GM12878 (cell line): ENCODE measurements at regions not wholly inside any gene's neighbourhood (a gene's known extent, or its start where the extent isn't known, plus 50 kb on each side); places are given as distances from the start of the nearest gene placed in this dataset.

Experiments used
- ATAC-seq: fragments of 200-7000 bp; cut with Tn5 transposase; 3 replicates; pipeline ENCODE4 v1.9.1; 2020; ENCODE audit warnings: mild to moderate bottlenecking, moderate library complexity
- BruUV-seq: library from RNA; stranded (reverse); fragments of 400-500 nt; replicated peaks from 2 replicates; lab custom pipeline; 2021; lab: Mats Ljungman, UMichigan
- CTCF ChIA-PET: fragments of 300-600 bp; sonication (Branson Sonifier 250); formaldehyde crosslinking; extraction: SDS; loops from one replicate; lab custom pipeline; 2021; ENCODE audit warnings: inconsistent platforms; lab: Yijun Ruan, JAX
- POLR2A ChIA-PET: fragments of 350-600 bp; formaldehyde crosslinking; extraction: SDS; loops from one replicate; lab custom pipeline; 2021; ENCODE audit warnings: inconsistent platforms; lab: Charles Lee
- RAD21 ChIA-PET: fragments of 300-600 bp; sonication (Branson Sonifier 250); formaldehyde crosslinking; loops from one replicate; lab custom pipeline; 2023; ENCODE audit warnings: antibody characterized with exemption; ENCODE audit not compliant: unreplicated experiment; lab: Charles Lee
- SMC1A ChIA-PET: fragments of 300-600 bp; sonication (Branson Sonifier 250); formaldehyde crosslinking; loops from one replicate; lab custom pipeline; 2023; ENCODE audit not compliant: unreplicated experiment, uncharacterized antibody; lab: Charles Lee
- DNase-seq: peaks from one replicate; pipeline ENCODE4 v3.0.0-alpha.2; 2011; ENCODE audit warnings: low read depth, low spot score
- FAIRE-seq: peaks from 3 replicates; lab custom pipeline; 2011; peaks lifted over from hg19 to GRCh38; lab: Jason Lieb, UNC
- H2AFZ ChIP-seq: 2 replicates; pipeline ENCODE4 v1.6.0; 2011; ENCODE audit warnings: low read depth, low read length, control low read depth; ENCODE audit not compliant: control insufficient read depth
- H3K27ac ChIP-seq: 2 replicates; pipeline ENCODE4 v1.5.1; 2011; ENCODE audit warnings: control low read depth; ENCODE audit not compliant: control insufficient read depth, insufficient read depth
- H3K27me3 ChIP-seq, 2 experiments: replicated peaks in 1 of 2; 2 replicates each; pipeline versions ENCODE4 v1.6.0 to v1.6.1; 2011; ENCODE audit warnings: low read length in 1 of 2; ENCODE audit not compliant: control insufficient read depth in 2 of 2, insufficient read depth in 2 of 2
- H3K36me3 ChIP-seq, 2 experiments: 2 replicates each; pipeline ENCODE4 v1.5.1; 2011; ENCODE audit warnings: low read length in 1 of 2; ENCODE audit not compliant: control insufficient read depth in 2 of 2, insufficient read depth in 2 of 2
- H3K4me1 ChIP-seq: 2 replicates; pipeline ENCODE4 v1.6.1; 2011; ENCODE audit warnings: mild to moderate bottlenecking, low read length, moderate library complexity, mixed read lengths; ENCODE audit not compliant: control insufficient read depth, insufficient read depth
- H3K4me2 ChIP-seq: 2 replicates; pipeline ENCODE4 v1.6.0; 2011; ENCODE audit warnings: control low read depth; ENCODE audit not compliant: control insufficient read depth, insufficient read depth
- H3K4me3 ChIP-seq: fragments of 200-600 bp; sonication (generic); 2 replicates; pipeline ENCODE4 v1.5.1; 2016
- H3K79me2 ChIP-seq: 2 replicates; pipeline ENCODE4 v1.6.0; 2011; ENCODE audit warnings: low read length; ENCODE audit not compliant: control insufficient read depth, insufficient read depth
- H3K9ac ChIP-seq: 2 replicates; pipeline ENCODE4 v1.8.0; 2011; ENCODE audit warnings: low read length, control low read depth, mixed read lengths; ENCODE audit not compliant: control insufficient read depth, insufficient read depth
- H3K9me3 ChIP-seq: replicated peaks from 3 replicates; pipeline ENCODE4 v1.5.1; 2011; ENCODE audit warnings: mild to moderate bottlenecking, low read length; ENCODE audit not compliant: control insufficient read depth, insufficient read depth
- H4K20me1 ChIP-seq: 2 replicates; pipeline ENCODE4 v1.6.0; 2011; ENCODE audit not compliant: control insufficient read depth, insufficient read depth
- ATF3 ChIP-seq: IDR thresholded peaks from 2 replicates; pipeline ENCODE4 v1.6.1; 2011; ENCODE audit warnings: low read depth, mild to moderate bottlenecking, low read length, moderate library complexity, borderline replicate concordance; ENCODE audit errors: extremely low read depth
- CHD2 ChIP-seq: IDR thresholded peaks from 2 replicates; pipeline ENCODE4 v1.6.1; 2011; ENCODE audit warnings: low read depth, low read length, improper control_type of control experiment, borderline replicate concordance
- HDGF ChIP-seq: fragments of 450-650 bp; IDR thresholded peaks from 2 replicates; pipeline ENCODE4 v1.6.1; 2016; ENCODE audit warnings: antibody characterized with exemption
- IKZF2 ChIP-seq, 2 experiments: fragments of 450-650 bp; IDR thresholded peaks; 2 replicates each; pipeline ENCODE4 v1.6.1; 2017; ENCODE audit warnings: mild to moderate bottlenecking in 2 of 2, moderate library complexity in 2 of 2
- JUND ChIP-seq: IDR thresholded peaks from 2 replicates; pipeline ENCODE4 v1.6.1; 2012; ENCODE audit warnings: low read depth, mild to moderate bottlenecking, low read length, improper control_type of control experiment, moderate library complexity
- MXI1 ChIP-seq: fragments of 150-350 bp; IDR thresholded peaks from 2 replicates; pipeline ENCODE4 v1.6.1; 2011; ENCODE audit warnings: low read depth, mild to moderate bottlenecking, inconsistent platforms, low read length, improper control_type of control experiment
- MYB ChIP-seq: fragments of 150-350 bp; IDR thresholded peaks from 2 replicates; pipeline ENCODE4 v1.6.1; 2014; ENCODE audit warnings: mild to moderate bottlenecking, low read depth, low read length, borderline replicate concordance
- NR2C1 ChIP-seq: fragments of 450-650 bp; IDR thresholded peaks from 2 replicates; pipeline ENCODE4 v1.6.1; 2017; ENCODE audit warnings: antibody characterized with exemption, mild to moderate bottlenecking, moderate library complexity
- TARDBP ChIP-seq: IDR thresholded peaks from 2 replicates; pipeline ENCODE4 v1.6.1; 2016; ENCODE audit warnings: borderline replicate concordance
- TCF7 ChIP-seq: IDR thresholded peaks from 2 replicates; pipeline ENCODE4 v1.6.1; 2014; ENCODE audit warnings: antibody characterized with exemption, borderline replicate concordance
- ZBTB11 ChIP-seq: fragments of 450-650 bp; formaldehyde crosslinking; IDR thresholded peaks from 2 replicates; pipeline ENCODE4 v1.5.0; 2022; ENCODE audit warnings: mild to moderate bottlenecking, missing genetic modification characterization
- ZNF207 ChIP-seq: fragments of 450-650 bp; IDR thresholded peaks from 2 replicates; pipeline ENCODE4 v1.6.1; 2014; ENCODE audit warnings: antibody characterized with exemption, mild to moderate bottlenecking, borderline replicate concordance
- ZNF217 ChIP-seq: fragments of 450-650 bp; IDR thresholded peaks from 2 replicates; pipeline ENCODE4 v1.6.1; 2017; ENCODE audit warnings: antibody characterized with exemption, mild to moderate bottlenecking
- ZNF622 ChIP-seq: fragments of 450-650 bp; IDR thresholded peaks from 2 replicates; pipeline ENCODE4 v1.6.1; 2017; ENCODE audit warnings: mild to moderate bottlenecking, inconsistent platforms
- WGBS: methylation state at CpG from one replicate; pipeline ENCODE4 v1.1.6; 2016; ENCODE audit warnings: low lambda C conversion rate; ENCODE audit not compliant: insufficient replicate concordance, insufficient coverage; ENCODE audit errors: missing lambda C conversion rate; 5-methylcytosine and 5-hydroxymethylcytosine counted together
- in situ Hi-C: fragments of 300-500 bp; cut with MboI; formaldehyde crosslinking; loops from 9 replicates; pipeline ENCODE4 v1.14.3; 2018; ENCODE audit warnings: mixed read lengths
- intact Hi-C: fragments of 100-400 bp; cut with micrococcal nuclease; formaldehyde crosslinking; loops from one replicate; pipeline ENCODE4 v1.14.2; 2022; ENCODE audit not compliant: unreplicated experiment
- TF ChIP-seq, protein P1 (sequence below): IDR thresholded peaks from 2 replicates; pipeline ENCODE4 v1.6.1; 2012; ENCODE audit warnings: improper control_type of control experiment, low read depth, low read length; ENCODE audit not compliant: insufficient replicate concordance

- TF ChIP-seq MYB (no peak), ATF3 (no peak), NR2C1 (no peak)
These were observed 1099.3 kb downstream of the SOCS6 start (continued) for GRCh38 chr18:71388148-71388547.

DNA sequence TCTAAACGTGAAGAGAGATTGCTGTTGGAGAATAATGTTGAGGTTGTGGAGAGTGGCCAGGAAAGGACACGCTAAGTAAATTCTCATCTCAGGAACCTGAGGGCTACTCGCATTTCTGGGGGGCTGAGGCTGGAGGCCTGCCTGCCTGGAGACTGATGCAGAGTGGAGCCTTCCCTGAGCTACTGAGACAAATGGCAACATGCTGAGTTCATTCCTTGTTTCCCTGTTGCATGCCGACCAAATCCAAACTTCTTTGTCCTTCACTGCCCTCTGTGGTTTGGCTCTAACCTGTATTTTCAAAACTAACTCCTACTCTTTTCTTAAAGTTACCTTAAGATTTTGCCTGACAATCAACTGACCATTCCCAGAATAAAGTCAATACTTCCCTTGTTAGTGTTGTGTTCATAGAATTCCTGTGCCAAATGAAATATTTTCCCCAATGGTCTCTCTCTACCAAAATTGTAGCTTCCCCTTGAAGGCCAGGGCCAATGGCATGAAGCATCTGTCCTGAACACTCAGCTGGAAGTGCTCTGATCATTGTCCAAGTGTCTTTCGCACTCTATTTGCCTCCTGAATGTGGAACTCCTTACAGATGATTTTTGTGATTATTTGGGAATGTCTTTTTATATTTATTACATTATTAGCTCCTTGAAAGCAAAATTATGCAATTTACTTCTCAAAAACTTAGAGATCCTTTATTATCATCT is 1085.6 kb downstream of the SOCS6 start:
- H4K20me1 ChIP-seq = no peaks in the 10 kb centered on the region
- H3K27ac ChIP-seq = no peak overlapping the region
- no peak for DNase-seq
- no peak overlapping the region for H3K9ac ChIP-seq
- no peak overlapping the region for H2AFZ ChIP-seq
- no peaks in the 10 kb centered on the region for H3K79me2 ChIP-seq
- H3K4me3 ChIP-seq = no peak overlapping the region
- H3K36me3 ChIP-seq = no peaks in the 10 kb centered on the region
- CTCF ChIA-PET = interaction anchor here (0.7 kb wide), 1 partner anchor 480 kb away, joined by 3 read pairs; no protein-coding TSS in a partner anchor
- SMC1A ChIA-PET = interaction anchor here (0.6 to 1.0 kb wide), 2 partner anchors 242 to 433 kb away, joined by 3 read pairs; no protein-coding TSS in a partner anchor
- WGBS = 18% methylated on average over 5 of the region's 5 CpGs
- BruUV-seq = no TSS peak
- intact Hi-C loops = no loop called here
- in situ Hi-C loops = no loop called here
- RAD21 ChIA-PET = no interaction called here
- POLR2A ChIA-PET = no interaction called here
- H3K4me2 ChIP-seq = no peak overlapping the region
- no peaks in the 10 kb centered on the region for H3K27me3 ChIP-seq
- no peak for FAIRE-seq
- H3K9me3 ChIP-seq = no peaks in the 10 kb centered on the region
- H3K4me1 ChIP-seq = no peaks in the 10 kb centered on the region
- no peak for ATAC-seq
- TF ChIP-seq TARDBP (no peak), TCF7 (no peak), CHD2 (no peak), JUND (no peak), MXI1 (no peak), ZNF622 (no peak), ZBTB11 (CRISPR knock-in tag) (no peak), ZNF207 (no peak), HDGF (no peak), IKZF2 (IDR thresholded peaks at IDR 0.05) (no peak), ZNF217 (no peak)
- TF ChIP-seq, protein P1, sequence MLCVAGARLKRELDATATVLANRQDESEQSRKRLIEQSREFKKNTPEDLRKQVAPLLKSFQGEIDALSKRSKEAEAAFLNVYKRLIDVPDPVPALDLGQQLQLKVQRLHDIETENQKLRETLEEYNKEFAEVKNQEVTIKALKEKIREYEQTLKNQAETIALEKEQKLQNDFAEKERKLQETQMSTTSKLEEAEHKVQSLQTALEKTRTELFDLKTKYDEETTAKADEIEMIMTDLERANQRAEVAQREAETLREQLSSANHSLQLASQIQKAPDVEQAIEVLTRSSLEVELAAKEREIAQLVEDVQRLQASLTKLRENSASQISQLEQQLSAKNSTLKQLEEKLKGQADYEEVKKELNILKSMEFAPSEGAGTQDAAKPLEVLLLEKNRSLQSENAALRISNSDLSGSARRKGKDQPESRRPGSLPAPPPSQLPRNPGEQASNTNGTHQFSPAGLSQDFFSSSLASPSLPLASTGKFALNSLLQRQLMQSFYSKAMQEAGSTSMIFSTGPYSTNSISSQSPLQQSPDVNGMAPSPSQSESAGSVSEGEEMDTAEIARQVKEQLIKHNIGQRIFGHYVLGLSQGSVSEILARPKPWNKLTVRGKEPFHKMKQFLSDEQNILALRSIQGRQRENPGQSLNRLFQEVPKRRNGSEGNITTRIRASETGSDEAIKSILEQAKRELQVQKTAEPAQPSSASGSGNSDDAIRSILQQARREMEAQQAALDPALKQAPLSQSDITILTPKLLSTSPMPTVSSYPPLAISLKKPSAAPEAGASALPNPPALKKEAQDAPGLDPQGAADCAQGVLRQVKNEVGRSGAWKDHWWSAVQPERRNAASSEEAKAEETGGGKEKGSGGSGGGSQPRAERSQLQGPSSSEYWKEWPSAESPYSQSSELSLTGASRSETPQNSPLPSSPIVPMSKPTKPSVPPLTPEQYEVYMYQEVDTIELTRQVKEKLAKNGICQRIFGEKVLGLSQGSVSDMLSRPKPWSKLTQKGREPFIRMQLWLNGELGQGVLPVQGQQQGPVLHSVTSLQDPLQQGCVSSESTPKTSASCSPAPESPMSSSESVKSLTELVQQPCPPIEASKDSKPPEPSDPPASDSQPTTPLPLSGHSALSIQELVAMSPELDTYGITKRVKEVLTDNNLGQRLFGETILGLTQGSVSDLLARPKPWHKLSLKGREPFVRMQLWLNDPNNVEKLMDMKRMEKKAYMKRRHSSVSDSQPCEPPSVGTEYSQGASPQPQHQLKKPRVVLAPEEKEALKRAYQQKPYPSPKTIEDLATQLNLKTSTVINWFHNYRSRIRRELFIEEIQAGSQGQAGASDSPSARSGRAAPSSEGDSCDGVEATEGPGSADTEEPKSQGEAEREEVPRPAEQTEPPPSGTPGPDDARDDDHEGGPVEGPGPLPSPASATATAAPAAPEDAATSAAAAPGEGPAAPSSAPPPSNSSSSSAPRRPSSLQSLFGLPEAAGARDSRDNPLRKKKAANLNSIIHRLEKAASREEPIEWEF = no peak
